GM08714 (cell line): ENCODE measurements at regions not wholly inside any gene's neighbourhood (a gene's known extent, or its start where the extent isn't known, plus 50 kb on each side); places are given as distances from the start of the nearest gene placed in this dataset.
"Not testable (repeated sequence)": the region's sequence is repeated elsewhere in the genome, so short reads cannot be mapped to it uniquely, and the experiment has no call there.

Experiments
- H3K4me3 ChIP-seq: fragments of 200-500 bp; sonication (Bioruptor generic); 2 replicates; pipeline ENCODE4 v1.5.1; 2014; ENCODE audit warnings: mild to moderate bottlenecking, low read length, inconsistent platforms
- ZNF274 ChIP-seq: IDR thresholded peaks from 2 replicates; pipeline ENCODE4 v1.6.1; 2012; ENCODE audit warnings: mild to moderate bottlenecking, low read depth, low read length

DNA sequence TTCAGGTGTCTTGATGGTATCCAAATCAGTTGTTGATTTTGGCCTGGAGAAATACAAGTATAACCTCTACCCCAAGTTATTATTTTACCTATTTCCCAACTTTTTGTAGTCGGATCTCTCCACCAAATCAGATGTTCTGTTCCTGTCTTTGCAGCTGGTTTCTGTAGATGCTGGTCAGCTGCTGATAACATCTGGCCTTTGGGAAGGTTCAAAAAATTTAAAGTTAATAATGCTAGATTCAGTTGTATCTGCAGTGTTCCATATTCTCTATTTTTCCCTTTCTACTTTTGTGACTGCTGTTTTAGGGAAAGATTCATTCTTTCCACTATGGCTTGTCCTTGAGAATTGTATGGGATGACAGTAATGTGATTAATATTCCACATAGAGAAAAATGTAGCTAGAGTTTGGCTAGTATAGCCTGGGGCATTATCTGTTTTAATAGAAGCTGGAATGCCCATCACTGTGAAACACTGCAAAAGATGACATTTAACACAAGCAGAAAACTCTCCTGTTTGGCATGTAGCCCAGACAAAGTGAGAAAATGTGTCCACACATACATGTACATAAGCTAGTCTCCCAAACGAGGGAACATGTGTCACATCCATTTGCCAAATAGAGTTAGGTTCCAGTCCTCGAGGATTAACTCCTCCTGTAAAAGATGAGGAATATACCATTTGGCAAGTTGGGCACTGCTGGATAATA, 99.2 kb downstream of the ZNF100 start:
- not testable (repeated sequence) for H3K4me3 ChIP-seq

DNA sequence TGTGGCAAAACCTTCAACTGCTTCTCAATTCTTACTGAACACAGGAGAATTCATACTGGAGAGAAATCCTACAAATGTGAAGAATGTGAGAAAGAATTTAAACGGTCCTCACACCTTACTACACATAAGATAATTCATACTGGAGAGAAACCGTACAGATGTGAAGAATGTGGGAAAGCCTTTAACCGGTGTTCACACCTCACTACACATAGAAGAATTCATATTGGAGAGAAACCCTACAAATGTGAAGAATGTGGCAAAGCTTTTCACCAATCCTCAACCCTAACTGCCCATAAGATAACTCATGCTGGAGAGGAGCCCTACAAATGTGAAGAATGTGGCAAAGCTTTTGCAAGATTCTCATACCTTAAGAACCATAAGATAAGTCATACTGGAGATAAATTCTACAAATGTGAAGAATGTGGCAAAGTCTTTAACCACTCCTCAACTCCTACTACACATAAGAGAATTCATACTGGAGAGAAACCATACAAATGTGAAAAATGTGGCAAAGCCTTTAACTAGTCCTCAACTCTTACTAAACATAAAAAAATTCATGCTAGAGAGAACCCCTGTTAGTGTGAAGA, 111.7 kb downstream of the ZNF100 start:
- TF ChIP-seq ZNF274, result no peak
- H3K4me3 ChIP-seq, result no peak overlapping the region

DNA sequence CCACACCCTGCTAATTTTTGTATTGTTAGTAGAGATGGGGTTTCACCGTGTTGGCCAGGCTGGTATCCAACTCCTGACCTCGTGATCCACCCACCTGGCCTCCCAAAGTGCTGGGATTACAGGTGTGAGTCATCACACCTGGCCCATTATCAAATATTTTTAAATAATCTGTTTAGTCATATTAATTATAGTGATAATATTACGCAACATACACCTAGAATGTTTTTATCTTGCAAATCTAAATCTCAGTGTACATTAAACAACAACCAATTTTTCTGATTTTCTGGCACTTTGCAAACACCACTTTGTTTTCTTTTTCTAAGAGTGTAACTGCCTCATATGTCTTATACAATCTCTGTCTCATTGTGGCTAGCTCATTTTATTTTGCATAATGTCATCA, 115.9 kb downstream of the ZNF100 start:
- H3K4me3 ChIP-seq, result not testable (repeated sequence)

DNA sequence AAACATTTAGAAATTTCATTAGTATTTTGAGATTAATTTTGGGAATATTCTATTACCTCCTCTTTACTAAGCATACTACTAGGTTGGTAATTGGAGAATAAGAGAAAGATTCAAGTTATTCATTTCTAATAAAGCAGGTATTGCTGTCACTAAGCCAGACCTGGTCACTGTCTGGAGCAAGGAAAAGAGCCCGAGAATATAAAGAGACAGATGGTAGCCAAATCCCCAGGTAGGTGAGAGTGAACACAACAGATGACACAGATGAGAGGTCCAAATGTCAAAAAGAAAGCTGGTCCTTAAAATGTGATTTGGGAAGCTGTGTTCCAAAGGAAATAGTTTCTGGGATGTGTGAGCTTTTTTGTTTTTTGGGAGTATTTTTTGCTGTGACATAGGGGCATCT, 128.6 kb downstream of the ZNF100 start:
- no peak overlapping the region for H3K4me3 ChIP-seq
- TF ChIP-seq ZNF274, result no peak

DNA sequence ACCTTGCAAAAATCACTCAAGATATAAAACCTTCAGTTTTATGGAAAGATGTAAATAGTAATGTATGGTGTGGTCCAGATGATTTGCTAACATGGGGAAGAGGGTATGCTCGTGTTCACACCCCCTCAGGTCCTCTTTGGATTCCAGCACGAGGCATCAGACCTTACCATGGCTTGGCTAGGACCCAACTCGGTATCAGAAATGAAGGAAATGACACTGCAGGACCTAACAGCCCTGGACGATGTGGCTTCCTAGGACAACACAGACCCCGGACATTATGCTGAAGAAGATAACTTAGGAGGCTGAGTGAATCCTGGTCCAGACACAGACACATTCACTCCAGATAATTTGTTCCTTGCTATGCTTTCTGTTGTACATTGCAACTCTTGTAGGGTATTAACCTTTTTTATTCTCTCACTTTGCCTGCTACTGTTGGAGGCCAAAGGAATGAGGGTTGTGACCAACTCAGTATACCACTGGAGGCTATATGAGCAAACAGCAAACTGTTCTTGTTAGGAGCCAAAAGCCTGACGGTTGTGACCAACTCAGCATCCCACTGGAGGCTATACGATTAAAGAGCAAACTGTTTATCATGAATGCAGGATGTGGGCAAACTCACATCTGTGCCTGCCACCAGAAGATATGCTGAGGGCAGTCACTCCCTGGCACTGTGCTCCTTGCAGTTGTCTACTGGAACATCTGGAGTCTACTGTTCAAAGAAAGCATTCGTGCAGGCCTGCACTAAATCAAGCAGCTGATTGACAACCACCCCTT, 121.7 kb downstream of the ZNF429 start:
- no peak overlapping the region for H3K4me3 ChIP-seq
- no peak for TF ChIP-seq ZNF274

DNA sequence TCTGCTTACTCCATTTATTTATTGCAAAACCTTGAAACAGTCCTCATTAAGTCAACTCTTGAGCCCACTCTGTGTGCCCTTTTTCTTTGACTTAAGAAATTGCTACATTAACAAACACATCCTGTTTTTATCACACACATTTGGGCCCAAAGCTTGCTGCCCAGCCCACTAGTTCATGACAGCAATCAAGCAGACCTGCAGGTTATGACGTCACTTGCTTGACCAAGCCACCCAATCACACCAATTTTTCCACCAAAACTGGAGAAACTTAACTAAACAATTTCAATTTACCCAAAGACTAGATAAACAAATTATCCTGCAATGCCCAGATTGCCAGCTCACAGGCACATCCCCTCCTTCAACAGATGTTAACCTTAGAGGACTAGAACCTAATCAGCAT, 120.7 kb downstream of the ZNF429 start:
- no peak for TF ChIP-seq ZNF274
- no peak overlapping the region for H3K4me3 ChIP-seq

DNA sequence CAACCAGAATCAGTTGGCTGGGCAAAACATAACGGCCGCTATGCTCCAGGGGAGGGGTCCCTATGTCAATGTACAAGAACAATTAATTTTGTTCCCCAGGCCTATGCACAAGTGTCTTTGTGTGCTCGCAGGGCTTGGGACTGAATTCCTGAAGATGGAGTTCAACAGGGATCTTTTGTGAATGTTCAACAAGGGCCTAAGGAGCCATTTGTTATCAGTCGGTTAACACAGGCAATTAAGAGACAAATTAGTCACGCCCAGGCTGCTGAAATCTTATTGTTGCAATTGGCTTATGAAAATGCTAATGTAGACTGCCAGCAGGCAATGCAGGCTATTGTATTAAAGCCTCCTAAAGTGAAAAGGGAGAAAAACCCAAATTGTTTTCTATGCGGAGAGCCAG, 117.5 kb downstream of the ZNF429 start:
- TF ChIP-seq ZNF274, result no peak
- no peak overlapping the region for H3K4me3 ChIP-seq

DNA sequence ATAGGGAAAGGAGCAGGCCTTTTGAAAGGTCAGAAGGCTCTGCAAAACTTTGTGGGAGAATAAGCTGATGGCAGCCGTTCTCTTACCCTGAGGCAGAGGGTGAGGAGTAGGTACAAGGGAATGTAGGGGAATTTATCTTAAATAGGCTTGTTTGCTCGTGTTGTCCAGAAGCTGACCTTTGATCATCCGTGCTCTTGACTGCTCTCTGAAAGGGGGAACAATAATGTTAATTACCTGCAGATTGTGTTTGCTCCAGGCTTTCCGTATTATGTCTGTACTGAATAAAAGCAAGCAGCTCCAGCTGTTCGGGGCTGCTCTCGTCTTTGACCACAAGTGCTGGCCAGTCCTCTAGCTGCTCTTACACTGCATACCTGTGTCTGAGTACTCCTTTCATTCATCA, 116.3 kb downstream of the ZNF429 start:
- no peak for TF ChIP-seq ZNF274
- H3K4me3 ChIP-seq, result no peak overlapping the region

DNA sequence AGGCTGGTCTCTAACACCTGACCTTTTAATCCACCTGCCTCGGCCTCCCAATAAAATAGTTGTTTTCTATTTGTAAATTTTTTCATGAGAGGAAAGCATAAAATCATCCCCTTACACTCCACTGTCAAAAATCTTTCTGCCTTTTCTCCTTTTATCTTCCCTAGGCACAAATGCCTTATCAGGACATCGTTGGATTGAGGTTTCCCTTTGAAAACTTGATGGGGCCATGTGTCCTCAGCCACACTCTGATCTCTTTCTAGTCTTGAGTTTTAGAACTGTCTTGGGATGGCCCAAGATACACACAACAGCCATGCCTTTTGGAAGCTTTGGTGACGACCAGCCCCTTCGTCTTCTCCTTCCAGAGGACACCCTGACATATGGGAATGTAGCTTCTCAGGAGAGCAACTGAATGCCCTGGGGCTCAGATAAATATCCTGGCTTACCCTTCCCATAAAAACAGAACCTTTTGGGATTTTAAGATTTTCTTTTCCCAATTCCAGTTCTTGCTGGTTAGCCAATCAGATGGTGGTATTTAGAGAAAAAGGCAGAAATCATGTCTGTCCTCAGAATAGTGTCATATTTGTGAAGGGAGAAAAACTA, 112.4 kb downstream of the ZNF429 start:
- H3K4me3 ChIP-seq, result no peak overlapping the region
- TF ChIP-seq ZNF274, result no peak

DNA sequence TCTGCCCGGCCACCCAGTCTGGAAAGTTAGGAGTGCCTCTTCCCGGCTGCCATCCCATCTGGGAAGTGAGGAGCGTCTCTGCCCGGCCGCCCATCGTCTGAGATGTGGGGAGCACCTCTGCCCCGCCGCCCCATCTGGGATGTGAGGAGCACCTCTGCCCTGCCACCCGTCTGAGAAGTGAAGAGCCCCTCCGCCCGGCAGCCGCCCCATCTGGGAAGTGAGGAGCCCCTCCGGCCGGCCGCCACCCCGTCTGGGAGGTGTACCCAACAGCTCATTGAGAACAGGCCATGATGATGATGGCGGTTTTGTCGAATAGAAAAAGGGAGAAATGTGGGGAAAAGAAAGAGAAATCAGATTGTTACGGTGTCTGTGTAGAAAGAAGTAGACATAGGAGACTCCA, 109.4 kb downstream of the ZNF429 start:
- H3K4me3 ChIP-seq, result not testable (repeated sequence)

DNA sequence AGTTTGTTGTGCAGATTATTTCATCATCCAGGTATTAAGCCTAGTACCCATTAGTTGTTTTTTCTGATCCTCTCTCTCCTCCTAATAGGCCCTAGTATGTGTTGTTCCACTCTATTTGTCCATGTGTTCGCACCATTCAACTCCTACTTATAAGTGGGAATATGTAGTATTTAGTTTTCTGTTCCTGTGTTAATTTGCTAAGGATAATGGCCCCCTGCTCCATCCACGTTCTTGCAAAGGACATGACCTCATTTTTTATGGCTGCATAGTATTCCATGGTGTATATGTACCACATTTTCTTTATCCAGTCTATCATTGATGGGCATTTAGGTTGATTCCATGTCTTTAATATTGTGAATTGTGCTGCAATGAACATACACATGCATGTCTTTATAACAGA, 107.8 kb downstream of the ZNF429 start:
- not testable (repeated sequence) for H3K4me3 ChIP-seq

DNA sequence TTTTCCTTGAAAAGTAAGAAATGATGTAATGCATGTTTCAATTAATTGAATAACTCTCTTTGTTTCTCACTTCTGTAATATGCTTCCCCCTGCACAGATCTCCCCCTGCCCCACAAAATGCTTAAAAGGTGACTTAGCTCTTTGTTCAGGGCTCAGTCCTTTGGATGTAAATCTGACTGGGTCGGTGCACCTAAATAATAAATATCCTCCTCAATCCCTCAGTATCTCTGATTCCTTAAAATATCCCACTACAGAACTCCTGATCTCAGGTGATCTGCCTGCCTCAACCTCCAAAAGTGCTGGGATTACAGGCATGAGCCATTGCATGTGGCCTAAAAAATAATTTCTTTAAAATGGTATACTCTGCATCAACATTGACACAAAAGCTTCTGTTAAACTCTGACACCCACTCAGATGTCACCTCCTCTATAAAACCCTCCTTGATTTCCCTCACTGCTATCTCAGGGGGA, 107.0 kb downstream of the ZNF429 start:
- TF ChIP-seq ZNF274, result no peak
- H3K4me3 ChIP-seq, result no peak overlapping the region

DNA sequence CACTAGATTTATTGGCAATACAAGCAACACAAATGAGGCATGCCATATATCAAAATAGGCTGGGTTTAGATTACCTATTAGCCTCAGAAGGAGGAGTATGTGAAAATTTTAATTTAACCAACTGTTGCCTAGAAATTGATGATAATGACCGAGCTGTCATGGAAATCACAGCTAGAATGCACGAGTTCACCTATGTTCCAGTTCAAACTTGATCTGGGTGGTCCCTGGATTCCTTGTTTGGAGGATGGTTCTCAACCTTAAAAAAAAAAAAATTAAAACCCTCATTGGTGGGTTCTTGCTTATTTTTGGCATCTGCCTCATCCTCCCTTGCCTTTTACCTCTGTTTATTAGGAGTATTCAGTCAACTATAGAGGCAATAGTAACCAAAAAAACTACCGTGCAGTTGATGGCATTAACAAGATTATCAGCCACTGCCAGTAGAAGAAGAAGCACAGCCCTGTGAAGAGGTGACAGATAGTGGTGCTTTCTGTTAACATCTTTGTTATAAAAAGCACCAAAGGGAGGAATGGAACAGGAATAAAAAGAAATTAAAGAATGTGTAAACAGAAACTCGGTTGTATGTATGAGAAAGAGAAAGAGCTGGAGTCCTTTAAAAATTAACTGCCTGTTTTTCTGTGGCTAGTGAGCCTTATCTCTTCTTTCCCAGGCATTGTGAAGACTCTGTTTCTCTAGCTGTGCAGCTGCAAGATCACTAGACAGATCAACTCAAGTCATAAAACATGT, 106.4 kb downstream of the ZNF429 start:
- no peak for TF ChIP-seq ZNF274
- H3K4me3 ChIP-seq, result no peak overlapping the region

DNA sequence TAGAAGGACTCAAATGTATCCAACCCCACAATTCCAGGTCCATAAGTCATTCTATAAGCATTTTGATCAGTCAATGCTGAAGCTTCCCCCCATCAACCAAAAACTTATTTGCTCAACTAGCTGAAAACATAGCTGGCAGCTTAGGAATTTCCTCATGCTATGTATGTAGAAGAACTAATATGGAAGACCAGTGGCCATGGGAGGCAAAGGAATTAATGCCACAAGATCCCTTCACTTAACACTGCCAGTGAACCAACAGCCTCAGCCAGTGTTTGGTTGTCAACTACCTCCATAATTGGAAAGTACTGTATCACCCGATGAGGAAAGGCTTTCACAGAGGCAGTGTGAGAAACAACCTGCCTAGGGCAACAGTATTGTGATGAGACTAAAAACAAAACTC, 105.4 kb downstream of the ZNF429 start:
- no peak for TF ChIP-seq ZNF274
- no peak overlapping the region for H3K4me3 ChIP-seq
